SK-N-SH treated with all-trans-retinoic acid at 6 μM for 48 hours (cell line): ENCODE measurements at regions not wholly inside any gene's neighbourhood (a gene's known extent, or its start where the extent isn't known, plus 50 kb on each side); places are given as distances from the start of the nearest gene placed in this dataset.

Source experiments
- BACH2 ChIP-seq: fragments of 250-450 bp; sonication (Bioruptor Pico); IDR thresholded peaks from 2 replicates; pipeline ENCODE4 v1.9.0; 2021; ENCODE audit warnings: mild to moderate bottlenecking, borderline replicate concordance
- CSDC2 ChIP-seq: fragments of 250-450 bp; sonication (Bioruptor Pico); IDR thresholded peaks from 2 replicates; pipeline ENCODE4 v1.5.0; 2020; ENCODE audit warnings: mild to moderate bottlenecking, moderate library complexity
- ZFP3 ChIP-seq: fragments of 250-450 bp; sonication (Bioruptor Pico); IDR thresholded peaks from 2 replicates; pipeline ENCODE4 v1.5.0; 2020; ENCODE audit warnings: mild to moderate bottlenecking, moderate library complexity

DNA sequence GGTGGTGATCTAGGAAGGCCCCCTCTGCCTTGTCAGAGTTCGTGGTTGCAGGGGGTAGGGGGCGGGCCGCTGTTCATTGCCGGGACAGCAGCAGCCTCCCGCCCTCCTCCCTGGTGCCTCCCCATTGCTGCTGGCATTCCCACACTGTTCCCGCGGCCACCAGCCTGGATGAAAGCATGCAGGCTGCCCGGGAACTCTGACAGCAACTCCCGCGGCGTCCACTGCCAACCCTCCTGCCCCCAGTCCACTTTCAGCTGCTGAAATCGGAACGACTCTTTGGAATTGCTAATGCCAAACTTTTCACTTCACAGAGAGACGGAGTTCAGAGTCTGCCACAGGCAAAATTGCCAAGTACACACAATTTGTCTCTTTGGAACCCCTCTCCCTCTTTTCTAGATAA, 121.9 kb downstream of the BEND2 start:
- TF ChIP-seq BACH2 (no peak), ZFP3 (CRISPR knock-in tag) (no peak), CSDC2 (CRISPR knock-in tag) (no peak)
